H9 (cell line): ENCODE measurements at regions not wholly inside any gene's neighbourhood (a gene's known extent, or its start where the extent isn't known, plus 50 kb on each side); places are given as distances from the start of the nearest gene placed in this dataset.

Source experiments
- DNase-seq: peaks from one replicate; pipeline ENCODE4 v3.0.0-alpha.2; 2017
- H2AFZ ChIP-seq: one replicate; pipeline ENCODE4 v1.6.1; 2013; ENCODE audit warnings: mild to moderate bottlenecking, low read length, control low read depth, moderate library complexity
- H2AK5ac ChIP-seq: 2 replicates; pipeline ENCODE4 v1.6.1; 2013; ENCODE audit warnings: low read length, control low read depth, mixed read lengths; ENCODE audit not compliant: insufficient read length
- H2BK120ac ChIP-seq: one replicate; pipeline ENCODE4 v1.6.1; 2013; ENCODE audit warnings: low read depth, mild to moderate bottlenecking, low read length, control low read depth, inconsistent platforms; ENCODE audit not compliant: poor library complexity, severe bottlenecking
- H2BK12ac ChIP-seq: 2 replicates; pipeline ENCODE4 v1.6.1; 2013; ENCODE audit warnings: low read length, control low read depth, mixed read lengths, low read depth; ENCODE audit not compliant: insufficient read length
- H2BK15ac ChIP-seq: 2 replicates; pipeline ENCODE4 v1.6.1; 2013; ENCODE audit warnings: low read depth, low read length, control low read depth
- H2BK20ac ChIP-seq: one replicate; pipeline ENCODE4 v1.6.1; 2013; ENCODE audit warnings: low read depth, mild to moderate bottlenecking, low read length, control low read depth, inconsistent platforms; ENCODE audit not compliant: poor library complexity, severe bottlenecking
- H2BK5ac ChIP-seq: 2 replicates; pipeline ENCODE4 v1.6.1; 2013; ENCODE audit warnings: low read length, control low read depth, mixed read lengths; ENCODE audit not compliant: insufficient read length
- H3K14ac ChIP-seq: 2 replicates; pipeline ENCODE4 v1.6.1; 2013; ENCODE audit warnings: low read length, control low read depth; ENCODE audit not compliant: insufficient read depth
- H3K18ac ChIP-seq: 2 replicates; pipeline ENCODE4 v1.6.1; 2013; ENCODE audit warnings: low read depth, mild to moderate bottlenecking, mixed read lengths, low read length, control low read depth; ENCODE audit not compliant: insufficient read length
- H3K23ac ChIP-seq: 2 replicates; pipeline ENCODE4 v1.6.1; 2013; ENCODE audit warnings: low read length, control low read depth, mixed read lengths, low read depth; ENCODE audit not compliant: insufficient read length
- H3K23me2 ChIP-seq: 2 replicates; pipeline ENCODE4 v1.6.1; 2013; ENCODE audit warnings: low read depth, mild to moderate bottlenecking, mixed read lengths, low read length, control low read depth; ENCODE audit not compliant: insufficient read length, poor library complexity, severe bottlenecking
- H3K27ac ChIP-seq: 2 replicates; pipeline ENCODE4 v1.5.1; 2013; ENCODE audit warnings: low read length, control low read depth, mixed read lengths, low read depth; ENCODE audit not compliant: insufficient read length
- H3K27me3 ChIP-seq: 2 replicates; pipeline ENCODE4 v1.6.1; 2013; ENCODE audit warnings: low read length, control low read depth, inconsistent platforms; ENCODE audit not compliant: insufficient read depth
- H3K4ac ChIP-seq: 2 replicates; pipeline ENCODE4 v1.6.1; 2013; ENCODE audit warnings: low read depth, mild to moderate bottlenecking, control low read depth, inconsistent platforms, low read length, moderate library complexity
- H3K4me1 ChIP-seq: 2 replicates; pipeline ENCODE4 v1.6.1; 2013; ENCODE audit warnings: low read length, control low read depth, inconsistent platforms; ENCODE audit not compliant: insufficient read depth
- H3K4me2 ChIP-seq: 2 replicates; pipeline ENCODE4 v1.6.1; 2013; ENCODE audit warnings: low read length, control low read depth, mixed read lengths; ENCODE audit not compliant: insufficient read length, insufficient read depth
- H3K56ac ChIP-seq: 2 replicates; pipeline ENCODE4 v1.6.1; 2013; ENCODE audit warnings: low read depth, mild to moderate bottlenecking, mixed read lengths, low read length, control low read depth; ENCODE audit not compliant: insufficient read length
- H3K79me1 ChIP-seq: 2 replicates; pipeline ENCODE4 v1.6.1; 2013; ENCODE audit warnings: low read depth, mild to moderate bottlenecking, moderate library complexity, low read length, control low read depth, inconsistent platforms; ENCODE audit not compliant: insufficient read depth, poor library complexity, severe bottlenecking
- H3K79me2 ChIP-seq: 2 replicates; pipeline ENCODE4 v1.6.1; 2013; ENCODE audit warnings: low read length, control low read depth, inconsistent platforms; ENCODE audit not compliant: insufficient read depth
- H3K9ac ChIP-seq: 2 replicates; pipeline ENCODE4 v1.6.1; 2013; ENCODE audit warnings: low read length, control low read depth, mixed read lengths; ENCODE audit not compliant: insufficient read length; ENCODE audit errors: extremely low read depth
- H3K9me3 ChIP-seq: one replicate; pipeline ENCODE4 v1.6.1; 2013; ENCODE audit warnings: low read depth, low read length, inconsistent platforms; ENCODE audit not compliant: control insufficient read depth
- H3T11ph ChIP-seq: one replicate; pipeline ENCODE4 v1.6.1; 2013; ENCODE audit warnings: mild to moderate bottlenecking, low read length, control low read depth, inconsistent platforms
- H4K20me1 ChIP-seq: one replicate; pipeline ENCODE4 v1.6.1; 2013; ENCODE audit not compliant: control insufficient read depth, insufficient read length, insufficient read depth
- H4K5ac ChIP-seq: 2 replicates; pipeline ENCODE4 v1.6.1; 2013; ENCODE audit warnings: low read depth, mild to moderate bottlenecking, mixed read lengths, low read length, control low read depth; ENCODE audit not compliant: insufficient read length
- H4K8ac ChIP-seq: replicated peaks from 2 replicates; pipeline ENCODE4 v1.6.1; 2013; ENCODE audit warnings: low read length, control low read depth, mixed read lengths, low read depth; ENCODE audit not compliant: insufficient read length
- H4K91ac ChIP-seq: 2 replicates; pipeline ENCODE4 v1.6.1; 2013; ENCODE audit warnings: low read depth, mild to moderate bottlenecking, moderate library complexity, mixed read lengths, low read length, control low read depth; ENCODE audit not compliant: insufficient read length
- H3K27ac Mint-ChIP-seq, 3 experiments: 2 replicates in 2 of 3; 3 replicates in 1 of 3; pipeline ENCODE4 v1.8.0; 2020 to 2021; ENCODE audit warnings: mixed read lengths in 3 of 3, mild to moderate bottlenecking in 1 of 3, moderate library complexity in 1 of 3
- H3K27me3 Mint-ChIP-seq: 2 replicates; pipeline ENCODE4 v1.8.0; 2021; ENCODE audit warnings: low read depth, mild to moderate bottlenecking, moderate library complexity, mixed read lengths
- H3K36me3 Mint-ChIP-seq, 3 experiments: 2 replicates in 2 of 3; 3 replicates in 1 of 3; pipeline ENCODE4 v1.8.0; 2020 to 2021; ENCODE audit warnings: low read depth in 3 of 3, mixed read lengths in 3 of 3; ENCODE audit not compliant: insufficient read depth in 1 of 3
- H3K4me1 Mint-ChIP-seq, 2 experiments: 2 replicates each; pipeline ENCODE4 v1.8.0; 2020; ENCODE audit warnings: mixed read lengths in 2 of 2
- H3K4me3 Mint-ChIP-seq, 2 experiments: 2 replicates in 1 of 2; 3 replicates in 1 of 2; pipeline ENCODE4 v1.8.0; 2020 to 2021; ENCODE audit warnings: mild to moderate bottlenecking in 2 of 2, mixed read lengths in 2 of 2, moderate library complexity in 1 of 2
- H3K9me3 Mint-ChIP-seq, 2 experiments: 2 replicates in 1 of 2; 3 replicates in 1 of 2; pipeline ENCODE4 v1.8.0; 2020; ENCODE audit warnings: mild to moderate bottlenecking in 2 of 2, mixed read lengths in 2 of 2, moderate library complexity in 1 of 2
- WGBS: extraction: QIAGEN DNeasy Blood & Tissue Kit; methylation state at CpG from one replicate; pipeline ENCODE4 v1.1.7; 2013; ENCODE audit warnings: missing lambda C conversion rate, low lambda C conversion rate, mixed read lengths; ENCODE audit not compliant: insufficient read length; ENCODE audit errors: extremely low coverage; 5-methylcytosine and 5-hydroxymethylcytosine counted together
- TF ChIP-seq, protein P1 (sequence below): fragments of 200-600 bp; sonication (generic); conservative IDR thresholded peaks from 3 replicates; pipeline ENCODE4 v1.8.0; 2021; ENCODE audit warnings: antibody characterized with exemption, mild to moderate bottlenecking

DNA sequence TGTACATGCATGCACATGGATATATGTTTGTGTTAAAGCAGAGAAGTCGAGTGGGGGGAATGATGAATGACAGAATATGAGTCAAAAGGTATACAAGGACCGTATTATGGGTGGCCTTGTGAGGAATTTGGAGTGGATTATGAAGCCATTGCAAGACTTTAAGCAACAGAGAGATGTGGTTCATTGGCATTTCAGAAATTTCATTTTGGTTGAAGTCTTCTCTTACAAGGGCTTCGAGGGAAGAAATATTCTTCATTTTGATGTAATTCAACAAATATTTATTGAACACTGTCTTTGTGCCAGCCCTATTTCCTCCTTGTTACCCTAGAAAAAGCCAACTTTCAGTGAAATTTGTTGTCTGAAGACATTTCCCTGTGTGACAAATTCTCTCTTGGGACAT lies 83.9 kb upstream of the SLCO6A1 start:
- H3K4me3 Mint-ChIP-seq, result no peak overlapping the region
- no peak overlapping the region for H2BK15ac ChIP-seq
- no peaks in the 10 kb centered on the region for H3K27me3 Mint-ChIP-seq
- H3K9me3 Mint-ChIP-seq, result no peaks in the 10 kb centered on the region
- no peak for DNase-seq
- H3K18ac ChIP-seq, result no peak overlapping the region
- H2BK120ac ChIP-seq, result no peak overlapping the region
- H3K9ac ChIP-seq, result no peak overlapping the region
- H4K91ac ChIP-seq, result no peak overlapping the region
- H3T11ph ChIP-seq, result no peak overlapping the region
- no peaks in the 10 kb centered on the region for H3K23me2 ChIP-seq
- H3K79me1 ChIP-seq, result no peaks in the 10 kb centered on the region
- H3K27ac ChIP-seq, result no peak overlapping the region
- no peak overlapping the region for H2AK5ac ChIP-seq
- no peak overlapping the region for H2AFZ ChIP-seq
- no peaks in the 10 kb centered on the region for H3K27me3 ChIP-seq
- H3K4me1 ChIP-seq, result no peaks in the 10 kb centered on the region; the same call in 1 of the 2 replicates
- H2BK20ac ChIP-seq, result no peak overlapping the region
- no peak overlapping the region for H2BK5ac ChIP-seq
- no peak overlapping the region for H3K14ac ChIP-seq
- H4K20me1 ChIP-seq, result no peaks in the 10 kb centered on the region
- no peak overlapping the region for H3K4ac ChIP-seq
- H4K8ac ChIP-seq, result no peak overlapping the region
- TF ChIP-seq, protein P1, sequence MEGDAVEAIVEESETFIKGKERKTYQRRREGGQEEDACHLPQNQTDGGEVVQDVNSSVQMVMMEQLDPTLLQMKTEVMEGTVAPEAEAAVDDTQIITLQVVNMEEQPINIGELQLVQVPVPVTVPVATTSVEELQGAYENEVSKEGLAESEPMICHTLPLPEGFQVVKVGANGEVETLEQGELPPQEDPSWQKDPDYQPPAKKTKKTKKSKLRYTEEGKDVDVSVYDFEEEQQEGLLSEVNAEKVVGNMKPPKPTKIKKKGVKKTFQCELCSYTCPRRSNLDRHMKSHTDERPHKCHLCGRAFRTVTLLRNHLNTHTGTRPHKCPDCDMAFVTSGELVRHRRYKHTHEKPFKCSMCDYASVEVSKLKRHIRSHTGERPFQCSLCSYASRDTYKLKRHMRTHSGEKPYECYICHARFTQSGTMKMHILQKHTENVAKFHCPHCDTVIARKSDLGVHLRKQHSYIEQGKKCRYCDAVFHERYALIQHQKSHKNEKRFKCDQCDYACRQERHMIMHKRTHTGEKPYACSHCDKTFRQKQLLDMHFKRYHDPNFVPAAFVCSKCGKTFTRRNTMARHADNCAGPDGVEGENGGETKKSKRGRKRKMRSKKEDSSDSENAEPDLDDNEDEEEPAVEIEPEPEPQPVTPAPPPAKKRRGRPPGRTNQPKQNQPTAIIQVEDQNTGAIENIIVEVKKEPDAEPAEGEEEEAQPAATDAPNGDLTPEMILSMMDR, result no peak
- no peak overlapping the region for H2BK12ac ChIP-seq
- no peak overlapping the region for H3K56ac ChIP-seq
- H3K23ac ChIP-seq, result no peak overlapping the region
- H3K79me2 ChIP-seq, result no peaks in the 10 kb centered on the region
- H3K9me3 ChIP-seq, result no peaks in the 10 kb centered on the region
- no peak overlapping the region for H3K27ac Mint-ChIP-seq
- H4K5ac ChIP-seq, result no peak overlapping the region
- H3K36me3 Mint-ChIP-seq, result no peaks in the 10 kb centered on the region
- H3K4me2 ChIP-seq, result no peak overlapping the region
- WGBS, result no CpG with 5 or more reads among the region's 3 CpGs
- peaks cover 5 to 13% of the 10 kb centered on the region in 2 experiments for H3K4me1 Mint-ChIP-seq
